Gastroesophageal sphincter (tissue), 3 donors: ENCODE measurements at regions not wholly inside any gene's neighbourhood (a gene's known extent, or its start where the extent isn't known, plus 50 kb on each side); places are given as distances from the start of the nearest gene placed in this dataset.

Experiments
- CTCF ChIP-seq, 4 experiments: fragments of 200-600 bp in 2 of 4; fragments of 450-650 bp in 2 of 4; sonication (generic) in 1 of 4; IDR thresholded peaks; one replicate each; pipeline ENCODE4 v1.5.1; 2017 to 2019; ENCODE audit warnings: antibody characterized with exemption in 4 of 4, mild to moderate bottlenecking in 2 of 4, moderate library complexity in 2 of 4
- POLR2AphosphoS5 ChIP-seq: sonication (generic); formaldehyde crosslinking; IDR thresholded peaks from one replicate; pipeline ENCODE4 v1.6.1; 2017; ENCODE audit warnings: antibody characterized with exemption

- TF ChIP-seq CTCF (IDR thresholded peaks at IDR 0.05) = no peak
- no peak for TF ChIP-seq POLR2AphosphoS5
Measured at GRCh38 chr9:23606107-23606506, 219.9 kb downstream of the ELAVL2 start.
